ENCODE measurements at regions not wholly inside any gene's neighbourhood (a gene's known extent, or its start where the extent isn't known, plus 50 kb on each side); places are given as distances from the start of the nearest gene placed in this dataset.

DNA sequence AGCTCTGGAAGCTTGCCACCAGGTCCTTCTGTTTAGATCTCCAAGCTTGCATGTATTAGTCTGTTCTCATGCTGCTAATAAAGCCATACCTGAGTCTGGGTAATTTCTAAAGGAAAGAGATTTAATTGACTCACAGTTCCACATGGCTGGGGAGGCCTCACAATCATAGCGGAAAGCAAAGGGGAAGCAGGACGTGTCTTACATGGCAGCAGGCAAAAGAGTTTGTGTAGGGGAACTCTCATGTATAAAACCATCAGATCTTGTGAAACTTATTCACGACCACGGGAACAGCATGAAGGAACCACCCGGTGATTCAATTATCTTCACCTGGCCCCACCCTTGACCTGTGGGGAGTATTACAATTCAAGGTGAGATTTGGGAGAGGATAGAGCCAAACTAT is 147.0 kb upstream of the PROK2 start:
- TF ChIP-seq, protein P1, sequence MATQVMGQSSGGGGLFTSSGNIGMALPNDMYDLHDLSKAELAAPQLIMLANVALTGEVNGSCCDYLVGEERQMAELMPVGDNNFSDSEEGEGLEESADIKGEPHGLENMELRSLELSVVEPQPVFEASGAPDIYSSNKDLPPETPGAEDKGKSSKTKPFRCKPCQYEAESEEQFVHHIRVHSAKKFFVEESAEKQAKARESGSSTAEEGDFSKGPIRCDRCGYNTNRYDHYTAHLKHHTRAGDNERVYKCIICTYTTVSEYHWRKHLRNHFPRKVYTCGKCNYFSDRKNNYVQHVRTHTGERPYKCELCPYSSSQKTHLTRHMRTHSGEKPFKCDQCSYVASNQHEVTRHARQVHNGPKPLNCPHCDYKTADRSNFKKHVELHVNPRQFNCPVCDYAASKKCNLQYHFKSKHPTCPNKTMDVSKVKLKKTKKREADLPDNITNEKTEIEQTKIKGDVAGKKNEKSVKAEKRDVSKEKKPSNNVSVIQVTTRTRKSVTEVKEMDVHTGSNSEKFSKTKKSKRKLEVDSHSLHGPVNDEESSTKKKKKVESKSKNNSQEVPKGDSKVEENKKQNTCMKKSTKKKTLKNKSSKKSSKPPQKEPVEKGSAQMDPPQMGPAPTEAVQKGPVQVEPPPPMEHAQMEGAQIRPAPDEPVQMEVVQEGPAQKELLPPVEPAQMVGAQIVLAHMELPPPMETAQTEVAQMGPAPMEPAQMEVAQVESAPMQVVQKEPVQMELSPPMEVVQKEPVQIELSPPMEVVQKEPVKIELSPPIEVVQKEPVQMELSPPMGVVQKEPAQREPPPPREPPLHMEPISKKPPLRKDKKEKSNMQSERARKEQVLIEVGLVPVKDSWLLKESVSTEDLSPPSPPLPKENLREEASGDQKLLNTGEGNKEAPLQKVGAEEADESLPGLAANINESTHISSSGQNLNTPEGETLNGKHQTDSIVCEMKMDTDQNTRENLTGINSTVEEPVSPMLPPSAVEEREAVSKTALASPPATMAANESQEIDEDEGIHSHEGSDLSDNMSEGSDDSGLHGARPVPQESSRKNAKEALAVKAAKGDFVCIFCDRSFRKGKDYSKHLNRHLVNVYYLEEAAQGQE (IDR thresholded peaks at IDR 0.05; ENCODE audit: insufficient read depth in 1 of 2, low read depth in 2 of 2, low read length in 1 of 2): no peak
- TF ChIP-seq, protein P2, sequence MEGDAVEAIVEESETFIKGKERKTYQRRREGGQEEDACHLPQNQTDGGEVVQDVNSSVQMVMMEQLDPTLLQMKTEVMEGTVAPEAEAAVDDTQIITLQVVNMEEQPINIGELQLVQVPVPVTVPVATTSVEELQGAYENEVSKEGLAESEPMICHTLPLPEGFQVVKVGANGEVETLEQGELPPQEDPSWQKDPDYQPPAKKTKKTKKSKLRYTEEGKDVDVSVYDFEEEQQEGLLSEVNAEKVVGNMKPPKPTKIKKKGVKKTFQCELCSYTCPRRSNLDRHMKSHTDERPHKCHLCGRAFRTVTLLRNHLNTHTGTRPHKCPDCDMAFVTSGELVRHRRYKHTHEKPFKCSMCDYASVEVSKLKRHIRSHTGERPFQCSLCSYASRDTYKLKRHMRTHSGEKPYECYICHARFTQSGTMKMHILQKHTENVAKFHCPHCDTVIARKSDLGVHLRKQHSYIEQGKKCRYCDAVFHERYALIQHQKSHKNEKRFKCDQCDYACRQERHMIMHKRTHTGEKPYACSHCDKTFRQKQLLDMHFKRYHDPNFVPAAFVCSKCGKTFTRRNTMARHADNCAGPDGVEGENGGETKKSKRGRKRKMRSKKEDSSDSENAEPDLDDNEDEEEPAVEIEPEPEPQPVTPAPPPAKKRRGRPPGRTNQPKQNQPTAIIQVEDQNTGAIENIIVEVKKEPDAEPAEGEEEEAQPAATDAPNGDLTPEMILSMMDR (IDR thresholded peaks at IDR 0.05): no peak
- TF ChIP-seq TCF7L2 (IDR thresholded peaks at IDR 0.05; ENCODE audit: low read depth, low read length) (no peak), POLR2AphosphoS5 (IDR thresholded peaks at IDR 0.05; ENCODE audit: low read depth, low read length) (no peak)
- in situ Hi-C loops (cut with HindIII; ENCODE audit: low pct_unique_long_range_greater_than_20kb, low sequenced_read_pairs) (no loop called here), intact Hi-C loops (cut with micrococcal nuclease; ENCODE audit: unreplicated experiment) (no loop called here)
- Histone ChIP-seq H3K27ac (ENCODE audit: low read length) (no peak overlapping the region), H3K4me1 (ENCODE audit: control insufficient read depth, insufficient read depth, low read length) (no peaks in the 10 kb centered on the region), H3K36me3 (ENCODE audit: control insufficient read depth, insufficient read depth, low read length) (no peaks in the 10 kb centered on the region), H3K27me3 (ENCODE audit: control insufficient read depth, insufficient read depth, low read length) (no peaks in the 10 kb centered on the region; the same call in 1 of the 2 replicates), H3K9me3 (ENCODE audit: control insufficient read depth, insufficient read depth, low read depth, low read length) (no peaks in the 10 kb centered on the region), H3K4me3 (ENCODE audit: low read depth in 2 of 2, low read length in 2 of 2) (no peak overlapping the region)
- ChIA-PET POLR2A (no interaction called here), CTCF (no interaction called here)
- no TSS peak for BruUV-seq (replicated peaks)
- ATAC-seq (no peak), DNase-seq (ENCODE audit: low read depth, low spot score) (no peak)

DNA sequence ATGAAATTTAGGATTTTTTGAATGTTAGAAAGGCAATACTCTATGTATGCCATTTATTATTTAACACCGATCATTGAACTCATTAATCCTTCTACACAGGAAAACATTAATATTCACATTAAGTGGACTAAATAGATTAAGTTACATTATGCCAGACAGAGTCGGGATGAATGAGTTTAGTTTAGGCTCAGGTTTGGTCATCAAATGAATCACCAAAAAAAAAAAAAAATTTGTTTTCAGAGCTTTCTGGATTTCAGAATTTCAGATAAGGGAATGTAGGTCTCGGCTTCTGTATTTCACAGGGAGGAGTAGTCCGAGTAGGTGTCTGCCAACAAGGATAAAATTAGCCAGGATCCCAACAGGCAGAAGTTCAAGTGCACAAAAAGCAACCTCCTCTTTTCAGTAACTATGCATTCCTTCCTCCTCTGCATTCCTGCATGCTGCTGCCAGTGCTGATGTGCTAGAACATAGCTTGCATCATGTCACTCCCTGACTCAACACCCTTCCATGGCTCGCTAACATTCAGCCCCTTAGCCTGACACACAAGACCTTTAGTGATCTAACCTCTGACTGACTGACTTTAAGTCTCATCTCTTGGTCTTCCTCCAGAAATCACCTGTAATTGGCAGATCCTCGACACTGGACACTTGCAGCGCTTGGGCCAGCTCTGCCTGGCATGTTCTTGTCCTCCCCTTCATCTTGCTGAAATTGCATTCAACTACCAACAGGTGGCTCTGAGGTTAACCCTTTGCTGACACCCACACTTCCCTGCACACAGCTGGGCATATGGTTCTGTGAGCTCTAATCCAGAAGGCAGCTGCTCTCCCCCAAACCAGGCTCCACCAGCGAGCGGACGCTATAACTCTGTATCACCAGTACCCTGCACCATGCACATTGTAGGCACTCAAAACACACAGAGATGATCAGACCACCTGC is 145.4 kb upstream of the PROK2 start:
- Histone ChIP-seq H3K4me3 (ENCODE audit: low read depth in 2 of 2, low read length in 2 of 2) (no peak overlapping the region), H3K27me3 (ENCODE audit: control insufficient read depth, insufficient read depth, low read length) (no peaks in the 10 kb centered on the region; the same call in 1 of the 2 replicates), H3K9me3 (ENCODE audit: control insufficient read depth, insufficient read depth, low read depth, low read length) (no peaks in the 10 kb centered on the region), H3K27ac (ENCODE audit: low read length) (no peak overlapping the region), H3K4me1 (ENCODE audit: control insufficient read depth, insufficient read depth, low read length) (no peaks in the 10 kb centered on the region), H3K36me3 (ENCODE audit: control insufficient read depth, insufficient read depth, low read length) (no peaks in the 10 kb centered on the region)
- TF ChIP-seq, protein P2 (IDR thresholded peaks at IDR 0.05): peak; percentile 23; the same call in 1 of the 2 replicates
- TF ChIP-seq, protein P1 (IDR thresholded peaks at IDR 0.05; ENCODE audit: insufficient read depth in 1 of 2, low read depth in 2 of 2, low read length in 1 of 2): no peak
- TF ChIP-seq TCF7L2 (IDR thresholded peaks at IDR 0.05; ENCODE audit: low read depth, low read length): no peak
- no peak for TF ChIP-seq SIN3A (IDR thresholded peaks at IDR 0.05; ENCODE audit: borderline replicate concordance, insufficient read depth, low read depth, low read length)
- TF ChIP-seq POLR2AphosphoS5 (IDR thresholded peaks at IDR 0.05; ENCODE audit: low read depth, low read length): no peak
- DNase-seq (ENCODE audit: low read depth, low spot score) (no peak), ATAC-seq (no peak)
- in situ Hi-C loops (cut with HindIII; ENCODE audit: low pct_unique_long_range_greater_than_20kb, low sequenced_read_pairs): no loop called here
- no TSS peak for BruUV-seq (replicated peaks)
- ChIA-PET CTCF (interaction anchor here (0.6 kb wide), 1 partner anchor 51 kb away, joined by 4 read pairs; no protein-coding TSS in a partner anchor), POLR2A (no interaction called here)
- intact Hi-C loops (cut with micrococcal nuclease; ENCODE audit: unreplicated experiment): no loop called here
